ENCODE measurements at regions not wholly inside any gene's neighbourhood (a gene's known extent, or its start where the extent isn't known, plus 50 kb on each side); places are given as distances from the start of the nearest gene placed in this dataset.

DNA sequence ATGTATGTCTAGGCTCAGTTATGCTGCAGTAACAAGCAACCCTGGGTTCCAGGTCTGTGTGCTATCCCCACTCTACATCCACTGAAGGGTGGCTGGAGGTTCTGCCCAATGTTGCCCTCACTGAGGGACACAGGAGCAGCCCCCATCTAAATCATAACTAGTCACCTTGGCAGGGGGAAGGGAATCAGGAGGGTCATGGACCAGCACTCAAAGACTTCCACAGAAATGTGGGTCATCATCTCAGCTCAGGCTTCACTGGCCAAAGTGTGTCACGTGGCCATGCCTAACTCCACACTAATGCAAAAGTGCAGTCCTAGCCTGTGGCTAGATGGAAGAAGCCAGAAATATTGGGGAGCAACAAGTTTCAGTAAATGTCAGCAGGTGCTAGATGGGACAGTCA lies 137.3 kb upstream of the ZNF507 start:
- no peak overlapping the region for H3K27ac ChIP-seq
- WGBS, 2 donors (ENCODE audit: low coverage in 1 of 2): no CpG with 5 or more reads among the region's 1 CpG
- H3K9me3 ChIP-seq: peaks cover 0 to 31% (median 0%) of the 10 kb centered on the region in 3 donors

DNA sequence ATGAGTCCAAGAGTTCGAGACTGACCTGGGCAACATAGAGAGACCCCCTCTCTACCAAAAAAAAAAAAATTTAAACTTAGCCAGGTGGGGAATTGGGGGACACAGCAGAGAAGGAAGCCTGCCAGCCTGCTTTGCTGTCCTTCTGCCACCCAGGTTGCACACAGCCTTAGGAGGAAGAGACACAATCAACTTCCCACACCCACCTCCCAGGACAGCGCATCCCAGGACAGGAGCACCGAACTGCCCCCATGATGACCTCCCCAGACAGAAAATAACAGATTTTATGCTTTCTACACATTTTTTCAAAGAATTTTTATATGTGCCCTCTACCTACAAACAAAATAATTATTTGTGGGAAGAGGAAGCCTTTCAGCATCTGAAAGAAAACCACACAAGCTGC lies 126.0 kb upstream of the ZNF507 start:
- ATAC-seq: no peak
- H3K27me3 ChIP-seq: peaks cover 28% of the 10 kb centered on the region
- 80 to 81% methylated on average over 3 of the region's 3 CpGs for WGBS, 2 donors (ENCODE audit: low coverage in 1 of 2)
- no peak for TF ChIP-seq EP300 (IDR thresholded peaks at IDR 0.05)
- TF ChIP-seq, protein P1, sequence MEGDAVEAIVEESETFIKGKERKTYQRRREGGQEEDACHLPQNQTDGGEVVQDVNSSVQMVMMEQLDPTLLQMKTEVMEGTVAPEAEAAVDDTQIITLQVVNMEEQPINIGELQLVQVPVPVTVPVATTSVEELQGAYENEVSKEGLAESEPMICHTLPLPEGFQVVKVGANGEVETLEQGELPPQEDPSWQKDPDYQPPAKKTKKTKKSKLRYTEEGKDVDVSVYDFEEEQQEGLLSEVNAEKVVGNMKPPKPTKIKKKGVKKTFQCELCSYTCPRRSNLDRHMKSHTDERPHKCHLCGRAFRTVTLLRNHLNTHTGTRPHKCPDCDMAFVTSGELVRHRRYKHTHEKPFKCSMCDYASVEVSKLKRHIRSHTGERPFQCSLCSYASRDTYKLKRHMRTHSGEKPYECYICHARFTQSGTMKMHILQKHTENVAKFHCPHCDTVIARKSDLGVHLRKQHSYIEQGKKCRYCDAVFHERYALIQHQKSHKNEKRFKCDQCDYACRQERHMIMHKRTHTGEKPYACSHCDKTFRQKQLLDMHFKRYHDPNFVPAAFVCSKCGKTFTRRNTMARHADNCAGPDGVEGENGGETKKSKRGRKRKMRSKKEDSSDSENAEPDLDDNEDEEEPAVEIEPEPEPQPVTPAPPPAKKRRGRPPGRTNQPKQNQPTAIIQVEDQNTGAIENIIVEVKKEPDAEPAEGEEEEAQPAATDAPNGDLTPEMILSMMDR (IDR thresholded peaks at IDR 0.05): no peak
- TF ChIP-seq POLR2A (IDR thresholded peaks at IDR 0.05): no peak
- no peak for TF ChIP-seq POLR2AphosphoS5 (IDR thresholded peaks at IDR 0.05)
- no peaks in the 10 kb centered on the region for H3K9me3 ChIP-seq
- no peak overlapping the region for H3K27ac ChIP-seq
- H3K36me3 ChIP-seq: no peaks in the 10 kb centered on the region
- H3K4me3 ChIP-seq: no peak overlapping the region
- peaks cover 0 to 5% (median 0%) of the 10 kb centered on the region in 3 donors for H3K4me1 ChIP-seq

More for the DNA sequence above, 137.3 kb upstream of the ZNF507 start:
- Histone ChIP-seq H3K36me3 (no peaks in the 10 kb centered on the region), H3K4me3 (no peak overlapping the region), H3K27me3 (peaks cover 31% of the 10 kb centered on the region), H3K4me1 (no peaks in the 10 kb centered on the region)
- ATAC-seq: no peak
- TF ChIP-seq POLR2A (IDR thresholded peaks at IDR 0.05) (no peak), POLR2AphosphoS5 (IDR thresholded peaks at IDR 0.05) (no peak), EP300 (IDR thresholded peaks at IDR 0.05) (no peak)
- TF ChIP-seq, protein P1 (IDR thresholded peaks at IDR 0.05): no peak

DNA sequence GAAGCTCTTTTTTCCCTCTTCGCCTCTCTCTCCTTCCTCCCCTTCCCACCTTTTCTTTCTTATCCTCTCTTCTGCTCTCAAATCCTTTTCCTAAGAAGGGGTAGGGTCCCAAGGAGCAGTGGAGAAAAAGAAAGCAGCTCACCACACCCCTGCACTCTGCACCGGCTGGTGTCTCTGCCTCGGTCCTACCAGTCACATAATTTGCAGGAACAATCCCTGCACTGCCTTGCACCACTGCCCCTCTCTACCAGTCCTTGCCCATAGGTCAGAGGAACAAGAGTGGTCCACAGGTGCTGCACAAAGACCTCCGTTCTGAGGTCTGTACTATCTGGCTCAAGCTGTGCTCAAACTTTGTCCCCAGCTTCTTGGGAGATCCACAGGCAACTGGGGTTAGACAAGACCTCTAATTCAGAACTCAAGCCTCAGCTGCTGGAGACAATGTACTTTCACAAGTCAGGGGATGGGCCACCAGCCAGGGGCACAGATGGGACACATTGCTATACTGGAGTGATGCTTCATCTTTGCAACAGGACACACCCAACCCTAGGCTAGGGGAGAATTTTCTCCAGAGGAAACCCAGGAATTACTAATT lies 125.4 kb upstream of the ZNF507 start:
- ATAC-seq: no peak
- H3K9me3 ChIP-seq: no peaks in the 10 kb centered on the region
- WGBS, 2 donors (ENCODE audit: low coverage in 1 of 2): 73 to 86% methylated on average over 1 to 4 of the region's 4 CpGs
- TF ChIP-seq EP300 (IDR thresholded peaks at IDR 0.05): no peak
- TF ChIP-seq, protein P1 (IDR thresholded peaks at IDR 0.05): no peak
- no peak for TF ChIP-seq POLR2AphosphoS5 (IDR thresholded peaks at IDR 0.05)
- no peak for TF ChIP-seq POLR2A (IDR thresholded peaks at IDR 0.05)
- H3K36me3 ChIP-seq: no peaks in the 10 kb centered on the region
- no peak overlapping the region for H3K27ac ChIP-seq
- peaks cover 0 to 10% (median 0%) of the 10 kb centered on the region in 3 donors for H3K4me1 ChIP-seq
- H3K4me3 ChIP-seq: no peak overlapping the region
- H3K27me3 ChIP-seq: peaks cover 31% of the 10 kb centered on the region

DNA sequence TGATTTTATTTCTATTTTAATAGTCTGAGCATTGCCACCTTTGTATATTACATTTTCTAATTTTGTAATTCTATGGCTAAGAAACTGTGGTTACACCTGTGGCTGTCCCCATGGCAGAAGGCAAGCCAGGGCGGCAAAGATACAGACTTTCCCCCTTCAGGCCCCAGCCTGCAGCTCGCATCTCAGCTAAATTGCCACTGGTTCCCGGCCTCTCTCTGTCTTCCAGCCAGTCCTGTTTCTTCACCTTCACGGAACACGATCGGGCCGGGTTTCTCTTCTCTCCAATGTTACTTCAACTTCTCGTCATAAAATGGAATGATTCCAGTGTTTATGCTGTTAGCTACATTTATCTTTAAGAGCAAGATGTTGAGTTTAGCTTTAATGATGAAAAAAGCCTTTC lies 124.5 kb upstream of the ZNF507 start:
- WGBS, 2 donors (ENCODE audit: low coverage in 1 of 2): 50 to 54% methylated on average over 8 of the region's 8 CpGs

More for the DNA sequence above, 124.5 kb upstream of the ZNF507 start:
- TF ChIP-seq POLR2AphosphoS5 (IDR thresholded peaks at IDR 0.05) (no peak), POLR2A (IDR thresholded peaks at IDR 0.05) (no peak), EP300 (IDR thresholded peaks at IDR 0.05) (no peak)
- TF ChIP-seq, protein P1 (IDR thresholded peaks at IDR 0.05): no peak
- no peaks in the 10 kb centered on the region for H3K9me3 ChIP-seq
- H3K27me3 ChIP-seq: peaks cover 41% of the 10 kb centered on the region
- H3K36me3 ChIP-seq: no peaks in the 10 kb centered on the region
- H3K27ac ChIP-seq: no peak overlapping the region
- H3K4me1 ChIP-seq: peaks cover 0 to 10% (median 0%) of the 10 kb centered on the region in 3 donors
- no peak for ATAC-seq
- no peak overlapping the region for H3K4me3 ChIP-seq

Measured in gastroesophageal sphincter (tissue), 4 donors.